Endothelial cell (in vitro differentiated cells): ENCODE measurements at regions not wholly inside any gene's neighbourhood (a gene's known extent, or its start where the extent isn't known, plus 50 kb on each side); places are given as distances from the start of the nearest gene placed in this dataset.

Experiments
- DNase-seq: peaks from one replicate; pipeline ENCODE4 v3.0.0; 2021; ENCODE audit warnings: low spot score
- H3K27ac Mint-ChIP-seq: one replicate; pipeline ENCODE4 v1.8.0; 2021; ENCODE audit warnings: mixed read lengths, inconsistent platforms; ENCODE audit not compliant: unreplicated experiment
- H3K27me3 Mint-ChIP-seq: one replicate; pipeline ENCODE4 v1.8.0; 2021; ENCODE audit warnings: mild to moderate bottlenecking, moderate library complexity, mixed read lengths, inconsistent platforms; ENCODE audit not compliant: unreplicated experiment
- H3K36me3 Mint-ChIP-seq: one replicate; pipeline ENCODE4 v1.8.0; 2021; ENCODE audit warnings: mild to moderate bottlenecking, low read depth, mixed read lengths, inconsistent platforms; ENCODE audit not compliant: unreplicated experiment
- H3K4me1 Mint-ChIP-seq: one replicate; pipeline ENCODE4 v1.8.0; 2021; ENCODE audit warnings: mild to moderate bottlenecking, mixed read lengths, inconsistent platforms; ENCODE audit not compliant: unreplicated experiment
- H3K4me3 Mint-ChIP-seq: one replicate; pipeline ENCODE4 v1.8.0; 2021; ENCODE audit warnings: mild to moderate bottlenecking, mixed read lengths, inconsistent platforms; ENCODE audit not compliant: unreplicated experiment
- H3K9me3 Mint-ChIP-seq: one replicate; pipeline ENCODE4 v1.8.0; 2021; ENCODE audit warnings: mixed read lengths, inconsistent platforms; ENCODE audit not compliant: unreplicated experiment
- CTCF ChIP-seq: fragments of 200-600 bp; sonication (generic); IDR thresholded peaks from one replicate; pipeline ENCODE4 v1.5.0; 2021; ENCODE audit warnings: antibody characterized with exemption; ENCODE audit not compliant: unreplicated experiment

- Mint-ChIP-seq H3K36me3 (no peaks in the 10 kb centered on the region), H3K9me3 (no peaks in the 10 kb centered on the region), H3K27me3 (peaks cover 2% of the 10 kb centered on the region), H3K4me3 (no peak overlapping the region), H3K27ac (no peak overlapping the region), H3K4me1 (no peaks in the 10 kb centered on the region)
- no peak for TF ChIP-seq CTCF
- no peak for DNase-seq
These were observed 51.0 kb upstream of the SORCS2 start for GRCh38 chr4:7141151-7141834.

- H3K27me3 Mint-ChIP-seq: peaks cover 2% of the 10 kb centered on the region
- no peaks in the 10 kb centered on the region for H3K4me1 Mint-ChIP-seq
- DNase-seq: no peak
- H3K36me3 Mint-ChIP-seq: no peaks in the 10 kb centered on the region
- no peak overlapping the region for H3K4me3 Mint-ChIP-seq
- no peak for TF ChIP-seq CTCF
- no peak overlapping the region for H3K27ac Mint-ChIP-seq
- H3K9me3 Mint-ChIP-seq: no peaks in the 10 kb centered on the region
These were observed 51.7 kb upstream of the SORCS2 start for GRCh38 chr4:7140692-7141069.

DNA sequence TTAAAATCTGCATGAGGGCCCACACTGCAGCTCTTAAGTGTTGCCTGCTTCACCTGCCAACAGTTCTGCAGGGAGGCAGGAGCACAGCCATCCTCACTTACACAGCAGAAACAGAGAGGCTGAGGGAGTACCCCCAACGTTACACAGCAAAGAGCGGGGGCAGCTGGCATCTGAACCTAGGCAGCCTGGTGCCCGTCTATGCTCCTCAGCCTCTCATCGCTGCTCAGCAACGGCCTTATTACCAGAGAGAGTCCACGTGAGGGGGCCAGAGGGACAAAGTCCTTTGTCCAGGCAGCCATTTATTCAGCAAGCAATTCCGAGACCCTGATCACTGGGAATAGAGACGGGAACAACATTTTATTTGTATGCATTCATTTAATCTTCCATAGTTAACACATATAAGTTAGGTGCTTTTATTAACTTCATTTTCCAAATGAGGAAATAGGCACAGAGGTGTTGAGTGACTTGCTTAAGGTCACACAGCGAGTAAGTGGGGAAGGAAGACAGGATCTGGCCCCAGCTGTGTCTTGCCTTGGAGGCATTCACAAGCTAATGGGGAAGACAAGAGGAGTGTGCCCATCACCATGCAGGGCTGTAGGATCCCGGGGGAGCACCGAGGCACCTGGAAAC is 52.2 kb upstream of the SORCS2 start:
- no peak for TF ChIP-seq CTCF
- Mint-ChIP-seq H3K4me3 (no peak overlapping the region), H3K4me1 (no peaks in the 10 kb centered on the region), H3K27me3 (peaks cover 2% of the 10 kb centered on the region), H3K36me3 (no peaks in the 10 kb centered on the region), H3K9me3 (no peaks in the 10 kb centered on the region), H3K27ac (no peak overlapping the region)
- DNase-seq: no peak

DNA sequence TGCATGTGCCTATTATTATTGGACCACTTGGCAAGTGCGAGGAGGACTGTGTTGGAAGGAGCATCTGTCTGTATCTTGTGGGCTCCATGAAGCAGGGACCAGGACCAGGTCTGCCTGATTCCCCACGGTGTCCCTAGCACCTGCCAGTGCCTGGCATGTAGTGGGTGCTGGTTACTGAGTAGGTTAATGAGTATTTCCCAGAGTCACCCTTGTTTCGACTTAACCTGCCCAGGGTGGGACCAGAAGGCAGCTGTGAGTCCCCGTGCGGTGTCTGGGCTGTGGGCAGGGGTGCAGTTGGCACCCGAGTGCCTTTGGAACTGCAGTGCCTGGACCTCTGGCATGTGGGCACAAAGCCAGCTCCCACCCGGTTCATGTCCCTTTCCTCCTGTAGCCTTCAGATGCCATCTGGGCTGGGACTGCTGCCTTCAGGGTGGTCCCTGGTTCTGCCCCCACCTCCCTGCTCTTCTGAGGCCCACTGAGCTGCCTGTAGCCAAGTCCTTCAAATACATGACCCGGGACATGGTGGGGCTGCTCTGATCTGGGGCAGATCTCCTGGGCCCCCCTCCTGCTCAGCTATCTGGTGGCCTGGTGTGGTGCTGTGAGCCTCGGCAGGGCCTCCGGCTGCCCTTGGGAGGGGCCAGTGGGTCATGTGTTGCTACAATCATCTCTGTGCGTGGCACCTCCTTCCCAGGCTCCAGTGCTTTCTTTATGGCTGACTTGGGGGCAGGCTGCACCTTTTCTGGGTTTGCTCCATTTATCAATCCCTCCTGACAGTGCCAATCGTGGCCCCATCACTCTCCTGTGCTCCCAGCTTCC is 53.0 kb upstream of the SORCS2 start:
- Mint-ChIP-seq H3K36me3 (no peaks in the 10 kb centered on the region), H3K9me3 (no peaks in the 10 kb centered on the region), H3K4me1 (no peaks in the 10 kb centered on the region), H3K27me3 (peaks cover 2% of the 10 kb centered on the region), H3K27ac (no peak overlapping the region), H3K4me3 (no peak overlapping the region)
- no peak for TF ChIP-seq CTCF
- DNase-seq: no peak
